Thymus (tissue), 11 donors: ENCODE measurements at regions not wholly inside any gene's neighbourhood (a gene's known extent, or its start where the extent isn't known, plus 50 kb on each side); places are given as distances from the start of the nearest gene placed in this dataset.
A peak's percentile ranks its signal among the peaks of the same experiment; 100 is the strongest.

Experiments
- DNase-seq, 9 donors: peaks; one replicate each; pipeline ENCODE4 v3.0.0-alpha.2; 2013; ENCODE audit warnings: low spot score in 9 of 9, low read depth in 6 of 9, missing footprints in 1 of 9
- H3K27ac ChIP-seq, 2 donors: one replicate each; pipeline ENCODE4 v1.5.1; 2013; ENCODE audit warnings: control low read depth in 1 of 2, low read depth in 1 of 2, low read length in 1 of 2, mild to moderate bottlenecking in 1 of 2, moderate library complexity in 1 of 2
- H3K27me3 ChIP-seq, 2 donors: one replicate each; pipeline ENCODE4 v1.5.1; 2013; ENCODE audit warnings: low read length in 1 of 2; ENCODE audit not compliant: control insufficient read depth in 2 of 2, insufficient read depth in 1 of 2
- H3K36me3 ChIP-seq, 2 donors: one replicate each; pipeline ENCODE4 v1.5.1; 2013; ENCODE audit warnings: low read length in 1 of 2, mild to moderate bottlenecking in 1 of 2, moderate library complexity in 1 of 2; ENCODE audit not compliant: control insufficient read depth in 2 of 2, insufficient read depth in 2 of 2
- H3K4me1 ChIP-seq, 2 donors: one replicate each; pipeline ENCODE4 v1.5.1; 2013; ENCODE audit warnings: low read length in 2 of 2; ENCODE audit not compliant: control insufficient read depth in 2 of 2, insufficient read depth in 2 of 2
- H3K4me3 ChIP-seq, 2 donors: one replicate each; pipeline ENCODE4 v1.5.1; 2013; ENCODE audit warnings: low read length in 2 of 2, control low read depth in 1 of 2, mild to moderate bottlenecking in 1 of 2
- H3K9me3 ChIP-seq, 2 donors: one replicate each; pipeline ENCODE4 v1.5.1; 2013; ENCODE audit warnings: low read length in 1 of 2, mild to moderate bottlenecking in 1 of 2; ENCODE audit not compliant: control insufficient read depth in 2 of 2, insufficient read depth in 1 of 2
- WGBS: extraction: QIAGEN DNeasy Blood & Tissue Kit; methylation state at CpG from one replicate; pipeline ENCODE4 v1.1.7; 2013; 5-methylcytosine and 5-hydroxymethylcytosine counted together
- donor health status: healthy.

DNA sequence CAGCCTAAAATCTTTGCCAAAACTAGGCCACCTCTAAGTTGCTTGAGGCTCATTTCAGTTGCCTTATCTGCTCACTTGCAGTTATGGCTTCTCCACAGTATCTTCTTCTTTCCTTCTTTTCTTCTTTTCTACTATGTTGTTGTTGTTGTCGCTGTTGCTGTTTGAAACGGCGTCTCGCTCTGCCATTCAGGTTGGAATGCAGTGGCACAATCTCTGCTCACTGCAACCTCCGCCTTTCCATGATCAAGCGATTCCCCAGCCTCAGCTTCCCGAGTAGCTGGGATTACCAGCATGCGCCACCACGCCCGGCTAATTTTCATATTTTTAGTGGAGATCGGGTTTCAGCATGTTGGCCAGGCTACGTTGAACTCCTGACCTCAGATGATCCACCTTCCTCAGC lies 210.8 kb upstream of the NR2F2 start:
- no peak overlapping the region for H3K4me3 ChIP-seq
- WGBS: 86% methylated on average over 12 of the region's 12 CpGs
- no peaks in the 10 kb centered on the region for H3K27me3 ChIP-seq
- no peaks in the 10 kb centered on the region for H3K4me1 ChIP-seq
- no peaks in the 10 kb centered on the region for H3K9me3 ChIP-seq
- no peaks in the 10 kb centered on the region for H3K36me3 ChIP-seq
- H3K27ac ChIP-seq: no peak overlapping the region
- no peak for DNase-seq

- H3K27me3 ChIP-seq: no peaks in the 10 kb centered on the region
- H3K4me1 ChIP-seq: no peaks in the 10 kb centered on the region
- 89% methylated on average over 12 of the region's 12 CpGs for WGBS
- H3K4me3 ChIP-seq: no peak overlapping the region
- H3K27ac ChIP-seq: no peak overlapping the region
- DNase-seq: no peak
- H3K36me3 ChIP-seq: no peaks in the 10 kb centered on the region
- no peaks in the 10 kb centered on the region for H3K9me3 ChIP-seq
These were observed 209.2 kb upstream of the NR2F2 start for GRCh38 chr15:96121086-96121920.

- no peak for DNase-seq
- Histone ChIP-seq H3K27ac (no peak overlapping the region), H3K4me3 (no peak overlapping the region), H3K9me3 (no peaks in the 10 kb centered on the region), H3K4me1 (no peaks in the 10 kb centered on the region), H3K27me3 (no peaks in the 10 kb centered on the region), H3K36me3 (no peaks in the 10 kb centered on the region)
- 82% methylated on average over 5 of the region's 5 CpGs for whole genome bisulfite sequencing
These were observed 208.1 kb upstream of the NR2F2 start for GRCh38 chr15:96122077-96123027.

DNA sequence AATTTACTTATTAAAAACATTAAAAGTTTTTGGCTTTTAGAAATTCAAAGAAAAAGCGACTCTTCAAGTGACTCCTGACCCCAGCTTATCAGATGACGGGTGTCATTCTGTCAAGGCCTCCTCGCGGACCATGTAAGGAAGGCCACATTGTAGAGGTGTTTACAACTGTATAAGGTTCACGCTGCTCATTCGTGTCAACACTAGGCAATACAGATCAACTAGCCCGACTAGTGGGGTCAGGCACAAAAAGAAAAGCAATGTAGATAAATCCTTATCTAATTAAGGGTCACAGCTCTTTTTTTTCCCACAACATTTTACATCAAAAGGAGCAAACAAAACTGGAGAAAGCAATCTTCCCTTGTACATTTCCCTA lies 207.5 kb upstream of the NR2F2 start:
- no peaks in the 10 kb centered on the region for H3K9me3 ChIP-seq
- H3K36me3 ChIP-seq: no peaks in the 10 kb centered on the region
- no peaks in the 10 kb centered on the region for H3K4me1 ChIP-seq
- H3K27me3 ChIP-seq: no peaks in the 10 kb centered on the region
- no peak overlapping the region for H3K4me3 ChIP-seq
- H3K27ac ChIP-seq: no peak overlapping the region
- WGBS: 71% methylated on average over 7 of the region's 7 CpGs
- no peak for DNase-seq

- no peaks in the 10 kb centered on the region for H3K9me3 ChIP-seq
- peak in 1 of 9 donors; percentile 1 for DNase-seq
- 73% methylated on average over 5 of the region's 5 CpGs for WGBS
These were observed 206.8 kb upstream of the NR2F2 start for GRCh38 chr15:96123630-96124187.

GRCh38 chr15:96124436-96124835 lies 206.1 kb upstream of the NR2F2 start:
- WGBS: 96% methylated on average over 5 of the region's 5 CpGs
- Histone ChIP-seq H3K4me1 (no peaks in the 10 kb centered on the region), H3K9me3 (no peaks in the 10 kb centered on the region), H3K36me3 (no peaks in the 10 kb centered on the region), H3K27ac (no peak overlapping the region), H3K4me3 (no peak overlapping the region), H3K27me3 (no peaks in the 10 kb centered on the region)
- no peak for DNase-seq

More at GRCh38 chr15:96123630-96124187, 206.8 kb upstream of the NR2F2 start:
- Histone ChIP-seq H3K27ac (no peak overlapping the region), H3K4me1 (no peaks in the 10 kb centered on the region), H3K4me3 (no peak overlapping the region), H3K27me3 (no peaks in the 10 kb centered on the region), H3K36me3 (no peaks in the 10 kb centered on the region)

DNA sequence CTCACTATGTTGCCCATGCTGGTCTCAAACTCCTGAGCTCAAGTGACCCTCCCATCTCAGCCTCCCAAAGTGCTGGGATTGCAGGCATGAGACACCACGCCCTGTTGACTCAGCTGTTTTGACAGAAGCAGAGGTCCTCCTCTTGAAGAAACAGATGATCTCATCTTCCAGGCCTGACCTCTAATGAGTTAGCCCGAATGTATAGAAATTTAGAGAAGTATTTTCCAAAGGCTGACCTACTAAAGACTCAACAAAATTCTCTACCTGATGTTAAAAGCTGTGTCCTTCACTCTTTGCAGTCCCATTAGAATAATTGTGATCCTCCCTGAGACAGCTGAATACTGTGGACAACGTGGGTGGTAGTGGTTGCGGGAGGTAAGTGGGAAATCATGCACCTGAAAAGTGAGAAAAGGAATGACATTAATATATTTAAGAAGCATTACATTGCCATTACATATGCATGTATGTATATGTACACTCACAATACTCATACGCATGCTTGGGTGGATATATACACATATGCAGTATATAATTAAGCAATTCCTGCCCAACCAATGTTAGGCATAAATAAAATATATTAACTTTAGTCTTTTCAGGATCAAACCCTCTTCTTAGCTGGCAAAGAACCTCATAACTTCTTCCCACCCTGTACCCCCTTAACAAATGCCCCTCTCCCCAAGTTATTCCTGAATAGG lies 204.6 kb upstream of the NR2F2 start:
- whole genome bisulfite sequencing: 95% methylated on average over 5 of the region's 5 CpGs
- no peak overlapping the region for H3K27ac ChIP-seq
- no peak for DNase-seq
- no peaks in the 10 kb centered on the region for H3K36me3 ChIP-seq
- no peaks in the 10 kb centered on the region for H3K9me3 ChIP-seq
- H3K27me3 ChIP-seq: no peaks in the 10 kb centered on the region
- H3K4me1 ChIP-seq: no peaks in the 10 kb centered on the region
- H3K4me3 ChIP-seq: no peak overlapping the region

DNA sequence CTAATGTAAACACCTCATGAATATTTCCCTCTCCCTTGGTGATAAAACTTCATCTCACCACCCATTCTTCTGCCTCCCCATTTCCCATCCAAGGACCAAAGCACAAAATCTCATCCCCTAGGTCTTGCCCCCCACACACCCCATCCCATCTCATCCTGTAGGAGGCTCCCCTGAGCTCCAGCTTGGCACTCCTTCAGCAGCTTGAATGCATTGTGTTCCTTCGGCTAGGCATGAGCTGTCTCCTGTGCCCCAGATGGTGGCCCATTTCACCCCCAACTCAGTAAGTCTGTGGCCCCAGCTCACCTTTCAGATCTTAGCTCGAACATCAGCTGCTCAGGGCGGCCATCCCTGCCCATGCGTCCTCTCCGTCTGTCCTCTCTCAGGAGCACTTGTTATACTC lies 203.6 kb upstream of the NR2F2 start:
- no peak overlapping the region for H3K27ac ChIP-seq
- no peak overlapping the region for H3K4me3 ChIP-seq
- H3K4me1 ChIP-seq: no peaks in the 10 kb centered on the region
- WGBS: 96% methylated on average over 5 of the region's 5 CpGs
- H3K27me3 ChIP-seq: no peaks in the 10 kb centered on the region
- no peaks in the 10 kb centered on the region for H3K36me3 ChIP-seq
- H3K9me3 ChIP-seq: no peaks in the 10 kb centered on the region
- DNase-seq: no peak
